NCI-H1092 treated with DMSO at 0.1 percent for 48 hours (cell line): ENCODE measurements at regions not wholly inside any gene's neighbourhood (a gene's known extent, or its start where the extent isn't known, plus 50 kb on each side); places are given as distances from the start of the nearest gene placed in this dataset.
A peak's percentile ranks its signal among the peaks of the same experiment; 100 is the strongest.
"Not testable (repeated sequence)": the region's sequence is repeated elsewhere in the genome, so short reads cannot be mapped to it uniquely, and the experiment has no call there.

Source experiments
- DNase-seq: peaks from one replicate; lab custom pipeline; 2025; lab: John Stamatoyannopoulos, UW

GRCh38 chr7:45267262-45267661 is 109.7 kb downstream of the RAMP3 start:
- DNase-seq, result no peak

- peak; percentile 49 for DNase-seq
Measured at GRCh38 chr7:45268013-45268412, 110.4 kb downstream of the RAMP3 start.

GRCh38 chr7:45269192-45269591 is 111.6 kb downstream of the RAMP3 start:
- no peak for DNase-seq

GRCh38 chr7:45278763-45279398 is 121.3 kb downstream of the RAMP3 start:
- DNase-seq, result no peak

GRCh38 chr7:45289611-45290010 is 132.0 kb downstream of the RAMP3 start:
- not testable (repeated sequence) for DNase-seq

GRCh38 chr7:45290880-45291279 is 133.3 kb downstream of the RAMP3 start:
- no peak for DNase-seq

- peak; percentile 8 for DNase-seq
Measured at GRCh38 chr7:45292481-45292880, 134.9 kb downstream of the RAMP3 start.

GRCh38 chr7:45293295-45293942 is 135.8 kb downstream of the RAMP3 start:
- no peak for DNase-seq

- DNase-seq, result no peak
Measured at GRCh38 chr7:45294559-45294958, 137.0 kb downstream of the RAMP3 start.

- no peak for DNase-seq
Measured at GRCh38 chr7:45295222-45295621, 137.6 kb downstream of the RAMP3 start.

- DNase-seq, result no peak
Measured at GRCh38 chr7:45296748-45297147, 139.2 kb downstream of the RAMP3 start.

GRCh38 chr7:45306752-45307305 is 149.2 kb downstream of the RAMP3 start:
- DNase-seq, result no peak

GRCh38 chr7:45311597-45311996 is 154.0 kb downstream of the RAMP3 start:
- DNase-seq, result no peak

- DNase-seq, result not testable (repeated sequence)
Measured at GRCh38 chr7:45315512-45315911, 157.9 kb downstream of the RAMP3 start.

- DNase-seq, result no peak
Measured at GRCh38 chr7:45324683-45325237, 167.2 kb downstream of the RAMP3 start.

- no peak for DNase-seq
Measured at GRCh38 chr7:45325378-45325777, 167.8 kb downstream of the RAMP3 start.

GRCh38 chr7:45328403-45328981 is 170.9 kb downstream of the RAMP3 start:
- DNase-seq, result no peak

GRCh38 chr7:45331563-45331962 is 174.0 kb downstream of the RAMP3 start:
- no peak for DNase-seq

GRCh38 chr7:45335024-45335423 is 177.4 kb downstream of the RAMP3 start:
- not testable (repeated sequence) for DNase-seq

GRCh38 chr7:45342236-45342635 is 184.6 kb downstream of the RAMP3 start:
- no peak for DNase-seq

GRCh38 chr7:45343746-45344145 is 186.2 kb downstream of the RAMP3 start:
- DNase-seq, result peak; percentile 25

GRCh38 chr7:45347804-45348203 is 190.2 kb downstream of the RAMP3 start:
- DNase-seq, result no peak

- no peak for DNase-seq
Measured at GRCh38 chr7:45349090-45349489, 191.5 kb downstream of the RAMP3 start.
